HL-60 (cell line): ENCODE measurements at regions not wholly inside any gene's neighbourhood (a gene's known extent, or its start where the extent isn't known, plus 50 kb on each side); places are given as distances from the start of the nearest gene placed in this dataset.

Source experiments
- CTCF ChIP-seq: IDR thresholded peaks from one replicate; pipeline ENCODE4 v1.5.1; 2011; ENCODE audit warnings: low read length, control low read depth, inconsistent platforms; ENCODE audit not compliant: insufficient read depth
- GABPA ChIP-seq: IDR thresholded peaks from 2 replicates; pipeline ENCODE4 v1.6.1; 2012; ENCODE audit warnings: low read depth
- POLR2AphosphoS5 ChIP-seq: IDR thresholded peaks from 2 replicates; pipeline ENCODE4 v1.6.1; 2012; ENCODE audit warnings: low read depth
- TF ChIP-seq, protein P1 (sequence below): IDR thresholded peaks from 2 replicates; pipeline ENCODE4 v1.6.1; 2012; ENCODE audit warnings: low read depth; ENCODE audit not compliant: insufficient replicate concordance

GRCh38 chr6:50549475-50549874, 163.9 kb upstream of the TFAP2D start:
- TF ChIP-seq CTCF (no peak), POLR2AphosphoS5 (no peak), GABPA (no peak)
- TF ChIP-seq, protein P1, sequence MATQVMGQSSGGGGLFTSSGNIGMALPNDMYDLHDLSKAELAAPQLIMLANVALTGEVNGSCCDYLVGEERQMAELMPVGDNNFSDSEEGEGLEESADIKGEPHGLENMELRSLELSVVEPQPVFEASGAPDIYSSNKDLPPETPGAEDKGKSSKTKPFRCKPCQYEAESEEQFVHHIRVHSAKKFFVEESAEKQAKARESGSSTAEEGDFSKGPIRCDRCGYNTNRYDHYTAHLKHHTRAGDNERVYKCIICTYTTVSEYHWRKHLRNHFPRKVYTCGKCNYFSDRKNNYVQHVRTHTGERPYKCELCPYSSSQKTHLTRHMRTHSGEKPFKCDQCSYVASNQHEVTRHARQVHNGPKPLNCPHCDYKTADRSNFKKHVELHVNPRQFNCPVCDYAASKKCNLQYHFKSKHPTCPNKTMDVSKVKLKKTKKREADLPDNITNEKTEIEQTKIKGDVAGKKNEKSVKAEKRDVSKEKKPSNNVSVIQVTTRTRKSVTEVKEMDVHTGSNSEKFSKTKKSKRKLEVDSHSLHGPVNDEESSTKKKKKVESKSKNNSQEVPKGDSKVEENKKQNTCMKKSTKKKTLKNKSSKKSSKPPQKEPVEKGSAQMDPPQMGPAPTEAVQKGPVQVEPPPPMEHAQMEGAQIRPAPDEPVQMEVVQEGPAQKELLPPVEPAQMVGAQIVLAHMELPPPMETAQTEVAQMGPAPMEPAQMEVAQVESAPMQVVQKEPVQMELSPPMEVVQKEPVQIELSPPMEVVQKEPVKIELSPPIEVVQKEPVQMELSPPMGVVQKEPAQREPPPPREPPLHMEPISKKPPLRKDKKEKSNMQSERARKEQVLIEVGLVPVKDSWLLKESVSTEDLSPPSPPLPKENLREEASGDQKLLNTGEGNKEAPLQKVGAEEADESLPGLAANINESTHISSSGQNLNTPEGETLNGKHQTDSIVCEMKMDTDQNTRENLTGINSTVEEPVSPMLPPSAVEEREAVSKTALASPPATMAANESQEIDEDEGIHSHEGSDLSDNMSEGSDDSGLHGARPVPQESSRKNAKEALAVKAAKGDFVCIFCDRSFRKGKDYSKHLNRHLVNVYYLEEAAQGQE, result no peak
